ENCODE measurements at regions not wholly inside any gene's neighbourhood (a gene's known extent, or its start where the extent isn't known, plus 50 kb on each side); places are given as distances from the start of the nearest gene placed in this dataset.

- TF ChIP-seq CTCF (IDR thresholded peaks at IDR 0.05) (no peak), POLR2A (IDR thresholded peaks at IDR 0.05) (no peak)
Measured at GRCh38 chr1:234697015-234697414, 87.0 kb upstream of the IRF2BP2 start.
